Right cardiac atrium (tissue), 5 donors: ENCODE measurements at regions not wholly inside any gene's neighbourhood (a gene's known extent, or its start where the extent isn't known, plus 50 kb on each side); places are given as distances from the start of the nearest gene placed in this dataset.

Experiments
- ATAC-seq, 2 donors: fragments of 200-7000 bp; cut with Tn5 transposase; one replicate each; pipeline versions ENCODE4 v1.8.0 to v1.9.1; 2020; ENCODE audit warnings: moderate library complexity in 2 of 2, mild to moderate bottlenecking in 1 of 2
- DNase-seq, 3 donors: peaks; one replicate each; pipeline ENCODE4 v3.0.0-alpha.2; 2020
- H3K27ac ChIP-seq: one replicate; pipeline ENCODE4 v1.5.1; 2013; ENCODE audit warnings: mild to moderate bottlenecking, low read length, control low read depth, moderate library complexity
- H3K27me3 ChIP-seq: one replicate; pipeline ENCODE4 v1.6.1; 2013; ENCODE audit not compliant: control insufficient read depth, insufficient read depth
- H3K4me1 ChIP-seq: one replicate; pipeline ENCODE4 v1.6.1; 2013; ENCODE audit warnings: low read length; ENCODE audit not compliant: control insufficient read depth, insufficient read depth
- H3K4me3 ChIP-seq: one replicate; pipeline ENCODE4 v1.5.1; 2013; ENCODE audit warnings: low read length, control low read depth
- H3K9me3 ChIP-seq: one replicate; pipeline ENCODE4 v1.6.1; 2013; ENCODE audit warnings: low read length; ENCODE audit not compliant: control insufficient read depth
- WGBS: extraction: QIAGEN DNeasy Blood & Tissue Kit; methylation state at CpG from one replicate; pipeline ENCODE4 v1.1.7; 2013; 5-methylcytosine and 5-hydroxymethylcytosine counted together
- intact Hi-C, 4 donors: fragments of 100-400 bp; cut with DNase I; formaldehyde crosslinking; loops; one replicate each; pipeline versions ENCODE4 v1.11.0 to v1.14.0; 2022 to 2023
- donor health status: healthy with polysubstance abuse.
- donor health status: DM: no; HTN: yes; CAD: no.
- donor health status: DM: no; HTN: no; CAD: no.
- donor health status: DM: no; HTN: yes; CAD: no; lungs with severe emphysema.
- donor health status: DM: yes; HTN: yes; CAD: no.

GRCh38 chr16:8187782-8188372 lies 402.4 kb downstream of the TMEM114 start:
- no peak for DNase-seq
- intact Hi-C loops = no loop called here
- no peak for ATAC-seq
- H3K4me3 ChIP-seq = no peak overlapping the region
- no peak overlapping the region for H3K27ac ChIP-seq
- H3K4me1 ChIP-seq = no peaks in the 10 kb centered on the region
- no peaks in the 10 kb centered on the region for H3K27me3 ChIP-seq
- 64% methylated on average over 5 of the region's 5 CpGs for WGBS
- no peaks in the 10 kb centered on the region for H3K9me3 ChIP-seq

- DNase-seq = no peak
- 78% methylated on average over 1 of the region's 1 CpG for WGBS
- Histone ChIP-seq H3K4me3 (no peak overlapping the region), H3K9me3 (no peaks in the 10 kb centered on the region), H3K4me1 (no peaks in the 10 kb centered on the region), H3K27me3 (no peaks in the 10 kb centered on the region), H3K27ac (no peak overlapping the region)
- intact Hi-C loops = no loop called here
- no peak for ATAC-seq
Observed at GRCh38 chr16:8184854-8185253, 405.5 kb downstream of the TMEM114 start.

GRCh38 chr16:8183176-8184099 lies 406.9 kb downstream of the TMEM114 start:
- Histone ChIP-seq H3K27me3 (no peaks in the 10 kb centered on the region), H3K27ac (no peak overlapping the region), H3K4me1 (no peaks in the 10 kb centered on the region), H3K4me3 (no peak overlapping the region), H3K9me3 (no peaks in the 10 kb centered on the region)
- WGBS = 82% methylated on average over 11 of the region's 11 CpGs
- intact Hi-C loops = no loop called here
- DNase-seq (no peak), ATAC-seq (no peak)

GRCh38 chr16:8182761-8183160 lies 407.6 kb downstream of the TMEM114 start:
- Histone ChIP-seq H3K27me3 (no peaks in the 10 kb centered on the region), H3K4me3 (no peak overlapping the region), H3K9me3 (no peaks in the 10 kb centered on the region), H3K4me1 (no peaks in the 10 kb centered on the region), H3K27ac (no peak overlapping the region)
- DNase-seq (no peak), ATAC-seq (no peak)
- 67% methylated on average over 7 of the region's 7 CpGs for WGBS
- intact Hi-C loops = no loop called here

- WGBS = 32% methylated on average over 5 of the region's 5 CpGs
- Histone ChIP-seq H3K9me3 (no peaks in the 10 kb centered on the region), H3K4me1 (no peaks in the 10 kb centered on the region), H3K27ac (no peak overlapping the region), H3K27me3 (no peaks in the 10 kb centered on the region), H3K4me3 (no peak overlapping the region)
- intact Hi-C loops = loop anchor here in 1 of 4 donors (10.0 kb wide), 1 partner anchor 915 kb away; no protein-coding TSS in a partner anchor
- ATAC-seq (no peak), DNase-seq (no peak)
Observed at GRCh38 chr16:8179615-8180014, 410.7 kb downstream of the TMEM114 start.

- intact Hi-C loops = loop anchor here in 1 of 4 donors (10.0 kb wide), 1 partner anchor 913 kb away; no protein-coding TSS in a partner anchor
- WGBS = 81% methylated on average over 8 of the region's 8 CpGs
- no peak for DNase-seq
- Histone ChIP-seq H3K27me3 (no peaks in the 10 kb centered on the region), H3K27ac (no peak overlapping the region), H3K9me3 (no peaks in the 10 kb centered on the region), H3K4me3 (no peak overlapping the region), H3K4me1 (no peaks in the 10 kb centered on the region)
- no peak for ATAC-seq
Observed at GRCh38 chr16:8178271-8178670, 412.0 kb downstream of the TMEM114 start.

- 77% methylated on average over 3 of the region's 3 CpGs for WGBS
- intact Hi-C loops = loop anchor here in 1 of 4 donors (10.0 kb wide), 1 partner anchor 911 kb away; no protein-coding TSS in a partner anchor
- no peak overlapping the region for H3K4me3 ChIP-seq
- ATAC-seq = no peak
- no peaks in the 10 kb centered on the region for H3K27me3 ChIP-seq
- H3K4me1 ChIP-seq = no peaks in the 10 kb centered on the region
- no peak for DNase-seq
- no peaks in the 10 kb centered on the region for H3K9me3 ChIP-seq
- H3K27ac ChIP-seq = no peak overlapping the region
Observed at GRCh38 chr16:8175411-8175810, 414.9 kb downstream of the TMEM114 start.

- intact Hi-C loops = loop anchor here in 1 of 4 donors (5.0 to 10.0 kb wide), 2 partner anchors 908 to 1146 kb away; no protein-coding TSS in a partner anchor
- H3K4me3 ChIP-seq = no peak overlapping the region
- no peaks in the 10 kb centered on the region for H3K9me3 ChIP-seq
- 21% methylated on average over 16 of the region's 16 CpGs for WGBS
- H3K27ac ChIP-seq = no peak overlapping the region
- DNase-seq (peak; percentile 70 to 79 (median 77)), ATAC-seq (peak in 1 of 2 donors; percentile 66)
- H3K4me1 ChIP-seq = no peaks in the 10 kb centered on the region
- H3K27me3 ChIP-seq = no peaks in the 10 kb centered on the region
Observed at GRCh38 chr16:8173111-8173644, 417.1 kb downstream of the TMEM114 start.

- Histone ChIP-seq H3K27ac (no peak overlapping the region), H3K4me3 (no peak overlapping the region), H3K9me3 (no peaks in the 10 kb centered on the region), H3K27me3 (no peaks in the 10 kb centered on the region), H3K4me1 (no peaks in the 10 kb centered on the region)
- ATAC-seq = no peak
- WGBS = 86% methylated on average over 7 of the region's 7 CpGs
- no peak for DNase-seq
- intact Hi-C loops = loop anchor here in 1 of 4 donors (5.0 to 10.0 kb wide), 2 partner anchors 908 to 1145 kb away; no protein-coding TSS in a partner anchor
Observed at GRCh38 chr16:8172551-8172950, 417.8 kb downstream of the TMEM114 start.

- no peak overlapping the region for H3K27ac ChIP-seq
- no peaks in the 10 kb centered on the region for H3K4me1 ChIP-seq
- DNase-seq (no peak), ATAC-seq (no peak)
- H3K4me3 ChIP-seq = no peak overlapping the region
- intact Hi-C loops = no loop called here
- no peaks in the 10 kb centered on the region for H3K27me3 ChIP-seq
- WGBS = 63% methylated on average over 10 of the region's 10 CpGs
- no peaks in the 10 kb centered on the region for H3K9me3 ChIP-seq
Observed at GRCh38 chr16:8168016-8168415, 422.3 kb downstream of the TMEM114 start.

GRCh38 chr16:8167436-8167835 lies 422.9 kb downstream of the TMEM114 start:
- ATAC-seq (no peak), DNase-seq (no peak)
- no peaks in the 10 kb centered on the region for H3K9me3 ChIP-seq
- intact Hi-C loops = no loop called here
- WGBS = 78% methylated on average over 5 of the region's 5 CpGs
- H3K27ac ChIP-seq = no peak overlapping the region
- H3K4me1 ChIP-seq = no peaks in the 10 kb centered on the region
- no peaks in the 10 kb centered on the region for H3K27me3 ChIP-seq
- H3K4me3 ChIP-seq = no peak overlapping the region
